GM19455 (cell line): ENCODE measurements at regions not wholly inside any gene's neighbourhood (a gene's known extent, or its start where the extent isn't known, plus 50 kb on each side); places are given as distances from the start of the nearest gene placed in this dataset.

Experiments used
- ATAC-seq: cut with Tn5 transposase; IDR thresholded peaks from one replicate; pipeline ENCODE4 v1.9.1; 2021; ENCODE audit not compliant: unreplicated experiment

DNA sequence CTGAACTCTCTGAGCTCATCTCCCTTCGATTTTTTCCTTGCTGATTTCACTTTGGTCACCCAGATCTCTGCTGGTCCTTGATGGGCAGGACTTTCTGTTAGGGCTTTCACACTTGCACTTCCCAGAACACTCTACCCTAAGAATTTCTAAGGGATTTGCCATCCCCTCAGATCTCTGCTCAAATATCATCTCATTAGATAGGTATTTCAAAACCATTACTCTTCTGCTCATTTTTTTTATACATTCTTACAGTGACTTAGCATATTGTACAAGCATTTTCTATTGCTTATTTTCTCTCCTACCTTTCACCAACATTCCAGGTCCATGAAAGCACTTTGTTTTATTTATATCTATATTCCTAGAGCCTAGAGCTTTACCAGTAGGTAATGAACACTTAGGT is 913.3 kb downstream of the PDHA2 start:
- no peak for ATAC-seq

- ATAC-seq, result no peak
Observed at GRCh38 chr4:96755569-96756484, 915.9 kb downstream of the PDHA2 start.

GRCh38 chr4:96756584-96756983 is 916.7 kb downstream of the PDHA2 start:
- ATAC-seq, result no peak

- ATAC-seq, result no peak
Observed at GRCh38 chr4:96763546-96763945, 923.7 kb downstream of the PDHA2 start.

DNA sequence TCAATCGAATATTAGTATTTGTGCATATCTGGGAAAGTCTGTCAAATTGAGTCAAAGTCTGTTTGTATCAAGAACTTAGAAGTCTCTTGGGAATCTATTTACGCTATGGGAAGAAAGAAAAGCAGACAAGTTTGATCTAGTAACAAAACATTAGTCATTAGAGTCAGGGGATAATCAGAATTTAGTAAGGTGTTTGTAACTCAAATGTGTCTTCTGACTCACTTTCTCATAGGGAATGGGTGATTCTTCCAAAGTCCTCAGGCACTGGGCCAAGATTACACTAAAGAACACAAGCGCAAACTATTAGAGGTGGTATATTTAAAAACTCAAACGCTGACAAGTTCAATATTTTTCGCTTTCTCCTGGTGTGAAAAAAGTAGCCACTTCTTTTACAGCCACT is 926.5 kb downstream of the PDHA2 start:
- no peak for ATAC-seq

DNA sequence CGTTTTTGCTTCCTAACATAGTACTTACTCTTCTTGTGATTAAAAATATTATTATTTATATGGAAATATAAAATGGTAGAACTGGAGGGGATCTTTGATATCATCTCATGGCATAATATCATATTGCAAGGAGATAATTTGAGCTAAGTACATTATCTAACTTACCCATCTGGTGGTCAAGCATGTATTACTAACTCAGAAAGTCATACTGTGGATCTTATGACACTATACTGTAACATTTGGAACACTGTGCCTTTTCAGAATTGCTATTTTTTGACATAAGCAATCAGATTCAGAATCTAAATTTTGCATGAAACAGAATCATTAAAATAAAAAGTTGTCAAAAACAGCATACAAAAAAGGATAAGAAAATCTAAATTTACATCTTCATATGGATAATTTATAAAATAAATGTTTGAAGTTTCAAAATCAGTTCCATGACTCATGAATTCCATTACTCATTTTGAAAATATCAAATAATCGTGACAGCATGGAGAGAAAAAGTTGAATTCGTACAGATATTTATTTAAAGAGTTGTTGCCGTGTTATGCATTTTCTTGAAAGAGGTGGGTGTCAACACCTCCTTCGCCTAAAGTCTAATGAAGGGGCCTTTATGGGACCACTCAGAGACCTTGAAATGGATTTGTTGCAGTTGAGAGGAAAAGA is 928.1 kb downstream of the PDHA2 start:
- no peak for ATAC-seq

DNA sequence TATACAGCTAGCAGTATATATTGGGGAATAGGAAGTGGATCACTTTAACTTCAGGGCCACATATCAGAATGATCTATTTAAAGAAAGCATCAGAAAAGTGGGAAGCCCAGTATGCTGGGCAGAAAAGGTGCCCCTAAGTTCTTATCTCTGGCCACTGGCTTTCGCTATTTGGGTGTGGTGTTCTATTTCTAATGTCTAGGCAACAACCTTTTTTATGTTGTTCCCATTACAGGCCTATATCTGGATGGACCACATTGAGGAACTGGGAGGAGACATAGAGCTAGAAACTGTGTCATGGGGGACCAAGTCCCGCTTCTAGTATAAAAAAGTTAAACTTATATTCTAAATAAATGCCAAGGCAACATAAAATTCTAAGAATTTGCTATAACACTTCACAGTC is 935.6 kb downstream of the PDHA2 start:
- ATAC-seq, result no peak

DNA sequence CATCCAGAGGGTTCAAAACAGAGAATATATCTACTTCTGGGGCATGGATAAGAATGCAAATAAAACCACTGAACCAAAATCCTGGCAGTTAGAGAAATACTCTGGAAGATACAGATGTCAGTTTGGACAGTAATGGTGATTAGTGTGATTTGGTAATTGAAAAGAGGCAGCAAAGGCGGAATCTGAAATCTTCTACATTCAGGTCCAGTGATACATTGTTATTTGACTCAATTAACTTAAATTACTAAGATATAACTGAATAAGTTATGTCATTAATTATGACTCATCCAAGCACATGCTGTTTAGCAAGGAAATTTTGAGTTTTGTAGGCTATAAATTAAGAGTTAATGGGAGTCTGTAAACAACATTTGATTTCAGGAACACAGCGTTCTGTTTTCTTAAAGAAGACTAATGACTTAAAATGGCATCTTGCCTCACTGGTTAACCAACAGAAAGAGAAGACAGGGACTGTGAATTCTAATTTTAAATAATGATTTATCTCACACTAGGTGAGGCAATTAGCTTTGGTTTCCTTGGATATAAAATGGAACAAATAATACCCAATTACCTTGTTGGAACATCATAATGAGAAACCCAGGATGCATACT is 937.1 kb downstream of the PDHA2 start:
- ATAC-seq, result no peak

- no peak for ATAC-seq
Observed at GRCh38 chr4:96784336-96784735, 944.4 kb downstream of the PDHA2 start.

GRCh38 chr4:96786306-96786705 is 946.4 kb downstream of the PDHA2 start:
- ATAC-seq, result no peak

GRCh38 chr4:96787766-96788165 is 947.9 kb downstream of the PDHA2 start:
- no peak for ATAC-seq

DNA sequence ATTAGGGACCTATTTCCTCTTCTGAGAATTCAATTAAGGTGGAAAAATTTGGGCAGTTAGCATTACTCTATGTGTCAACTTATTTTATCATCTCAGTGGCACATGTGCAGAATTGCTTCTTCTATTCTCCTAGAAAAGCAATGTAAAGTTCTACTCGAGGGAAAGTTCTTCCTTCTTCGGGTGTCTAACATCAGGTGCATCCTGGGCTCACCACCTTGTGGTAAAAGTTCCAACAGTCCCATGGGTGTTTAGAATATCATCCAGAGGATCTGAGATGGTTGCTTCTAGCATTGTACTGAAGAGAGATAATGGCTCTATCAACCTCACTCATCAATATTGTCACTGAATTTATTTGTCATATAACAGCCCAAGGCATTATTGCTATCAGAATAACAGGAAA is 969.7 kb downstream of the PDHA2 start:
- no peak for ATAC-seq

GRCh38 chr4:96827086-96827485 is 987.2 kb downstream of the PDHA2 start:
- ATAC-seq, result no peak

- ATAC-seq, result no peak
Observed at GRCh38 chr4:96833831-96834230, 993.9 kb downstream of the PDHA2 start.

DNA sequence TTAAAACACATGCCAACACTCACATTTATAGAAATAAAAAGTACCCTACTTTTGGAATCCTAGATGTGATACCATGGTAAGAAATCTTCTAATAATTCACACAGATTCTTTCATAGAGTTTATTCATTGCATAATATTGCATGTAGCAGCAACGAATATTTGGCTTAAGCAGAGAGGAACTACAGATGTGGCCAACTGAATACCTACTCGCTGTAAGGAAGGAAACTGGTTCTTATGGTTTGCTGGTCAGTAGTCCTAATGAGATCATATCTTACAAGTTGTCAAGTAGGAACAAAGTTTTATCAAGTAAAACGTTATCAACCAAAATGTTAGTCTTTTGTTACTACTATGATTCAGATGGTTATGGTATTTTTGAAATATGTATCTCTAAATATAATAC is 996.1 kb downstream of the PDHA2 start:
- no peak for ATAC-seq

GRCh38 chr4:96839441-96839840 is 999.5 kb downstream of the PDHA2 start:
- no peak for ATAC-seq

GRCh38 chr4:96841801-96842200 is 1001.9 kb downstream of the PDHA2 start:
- no peak for ATAC-seq

DNA sequence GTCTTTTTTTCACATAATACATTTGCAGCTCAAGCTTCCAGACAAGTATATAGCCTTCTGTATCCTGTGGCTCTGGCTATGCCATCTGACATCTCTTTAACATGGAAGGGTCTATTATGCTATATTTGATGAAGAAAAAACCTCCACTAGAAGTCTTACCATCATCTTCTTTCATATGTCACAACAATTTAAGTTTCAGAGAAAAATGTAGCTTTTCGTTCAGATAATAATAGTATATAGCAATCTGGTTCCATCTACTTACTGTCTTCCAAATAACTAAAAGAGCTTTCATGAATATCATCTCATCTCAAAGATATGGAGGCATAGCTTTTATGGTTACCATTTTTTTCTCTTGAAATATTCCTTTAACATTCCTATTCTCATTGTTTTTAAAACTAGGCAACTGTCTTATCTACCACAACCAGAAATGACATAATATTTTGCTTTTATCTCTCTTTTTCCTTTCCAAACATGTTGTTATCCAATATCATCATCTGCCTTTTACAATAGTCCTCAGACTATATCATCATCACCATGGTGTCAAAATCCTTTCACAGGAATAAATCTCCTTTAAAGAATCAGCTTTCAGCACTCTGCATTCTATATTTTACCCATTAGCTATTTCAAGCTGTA is 1005.1 kb downstream of the PDHA2 start:
- ATAC-seq, result no peak

DNA sequence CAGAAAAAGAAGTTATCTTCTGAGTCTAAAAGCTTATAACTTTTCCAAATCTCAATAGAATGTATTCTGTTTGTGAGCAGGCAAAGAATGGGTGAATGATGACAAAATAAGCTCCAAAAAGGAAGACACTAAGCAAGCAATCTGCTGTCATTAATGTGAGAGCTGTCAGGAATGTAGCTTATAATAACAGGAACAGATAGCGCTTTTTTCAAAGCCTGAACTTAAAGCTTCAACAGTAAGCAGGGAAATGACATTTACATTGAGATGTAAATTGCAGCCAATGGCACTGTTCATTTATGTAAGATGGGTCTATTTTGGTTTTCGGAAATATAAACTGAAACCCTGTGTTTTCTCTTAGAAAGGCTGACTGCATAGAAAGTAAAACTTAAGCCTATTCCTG is 1005.9 kb downstream of the PDHA2 start:
- no peak for ATAC-seq

DNA sequence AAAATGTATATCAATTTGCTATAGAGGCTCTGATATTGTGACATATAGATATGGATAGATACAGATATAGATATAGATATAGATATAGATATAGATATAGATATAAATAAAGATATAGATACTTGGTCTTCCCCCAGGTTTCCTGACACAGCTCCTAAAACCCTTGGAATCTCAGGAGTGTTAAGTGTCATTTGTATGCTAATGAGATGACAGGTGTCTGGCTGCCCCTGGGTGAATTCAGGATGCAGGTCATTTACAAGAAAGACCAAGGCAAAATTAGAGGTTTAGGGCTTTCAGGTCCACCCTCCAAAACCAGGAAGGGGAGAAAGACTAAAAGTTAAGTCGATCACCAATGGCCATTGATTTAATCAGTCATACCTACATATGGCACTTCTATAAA is 1034.8 kb downstream of the PDHA2 start:
- no peak for ATAC-seq

DNA sequence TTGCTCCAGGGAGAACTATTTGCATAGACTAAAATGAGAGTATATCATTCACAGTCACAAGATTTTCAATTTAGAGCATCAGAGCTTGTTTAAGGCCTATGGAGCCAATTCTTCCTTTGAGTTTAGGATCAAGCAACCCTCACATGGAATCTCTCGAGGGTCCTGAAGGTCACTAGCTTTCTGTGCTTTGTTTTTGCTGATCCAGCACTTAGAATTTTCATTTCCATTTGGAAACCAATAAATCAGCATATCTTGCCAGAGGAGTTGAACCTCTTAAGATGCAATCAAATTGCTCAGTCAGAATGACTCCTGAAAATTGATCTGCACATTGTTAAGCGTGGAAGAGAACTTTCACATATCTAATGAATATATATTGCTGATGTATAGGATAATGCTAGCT is 1039.6 kb downstream of the PDHA2 start:
- no peak for ATAC-seq

DNA sequence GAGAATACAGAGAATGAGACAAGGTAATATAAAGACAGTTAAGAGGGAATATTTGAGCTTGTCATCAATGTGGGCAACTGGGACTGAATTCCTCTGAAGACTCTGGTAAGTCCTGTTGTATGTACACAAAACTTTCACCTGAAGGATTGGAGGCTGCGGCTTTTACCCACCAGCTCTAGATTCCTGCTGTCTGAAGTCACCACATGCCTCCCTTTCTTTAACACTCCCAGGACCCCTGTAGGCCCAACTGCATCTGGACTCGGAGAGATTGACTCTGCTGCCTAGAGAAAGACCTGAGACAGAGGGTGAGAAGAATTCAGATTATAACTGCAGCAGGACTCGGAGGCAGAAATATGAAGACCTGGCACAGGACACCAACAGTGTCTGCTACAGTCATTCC is 1048.0 kb downstream of the PDHA2 start:
- ATAC-seq, result no peak
